ENCODE measurements at regions not wholly inside any gene's neighbourhood (a gene's known extent, or its start where the extent isn't known, plus 50 kb on each side); places are given as distances from the start of the nearest gene placed in this dataset.
"Not testable (repeated sequence)": the region's sequence is repeated elsewhere in the genome, so short reads cannot be mapped to it uniquely, and the experiment has no call there.

GRCh38 chr17:30714825-30715622 is 109.5 kb downstream of the CRLF3 start:
- H3K4me3 ChIP-seq; H3K27me3 ChIP-seq; H3K4me1 ChIP-seq; H3K36me3 ChIP-seq; H3K9me3 ChIP-seq; intact Hi-C loops (cut with DNase I); H3K27ac ChIP-seq: not testable (repeated sequence)
- ATAC-seq (peak; percentile 86), DNase-seq (peak; percentile 76)
- peak; percentile 61 for TF ChIP-seq CTCF (IDR thresholded peaks at IDR 0.05)

- H3K27me3 ChIP-seq; H3K27ac ChIP-seq; ATAC-seq; H3K36me3 ChIP-seq; intact Hi-C loops (cut with DNase I); H3K9me3 ChIP-seq; DNase-seq; H3K4me1 ChIP-seq; H3K4me3 ChIP-seq: not testable (repeated sequence)
Observed at GRCh38 chr17:30713805-30714204, 110.7 kb downstream of the CRLF3 start.

- H3K36me3 ChIP-seq; H3K4me1 ChIP-seq; ATAC-seq; H3K9me3 ChIP-seq; H3K27ac ChIP-seq; H3K4me3 ChIP-seq; intact Hi-C loops (cut with DNase I); DNase-seq; H3K27me3 ChIP-seq: not testable (repeated sequence)
Observed at GRCh38 chr17:30712859-30713258, 111.6 kb downstream of the CRLF3 start.

- H3K27me3 ChIP-seq; intact Hi-C loops (cut with DNase I); H3K9me3 ChIP-seq; H3K36me3 ChIP-seq; H3K4me3 ChIP-seq; DNase-seq; ATAC-seq; H3K4me1 ChIP-seq; H3K27ac ChIP-seq: not testable (repeated sequence)
Observed at GRCh38 chr17:30711626-30712507, 112.6 kb downstream of the CRLF3 start.

- H3K36me3 ChIP-seq; DNase-seq; H3K27me3 ChIP-seq; ATAC-seq; H3K4me1 ChIP-seq; intact Hi-C loops (cut with DNase I); H3K9me3 ChIP-seq; H3K27ac ChIP-seq; H3K4me3 ChIP-seq: not testable (repeated sequence)
Observed at GRCh38 chr17:30711176-30711575, 113.3 kb downstream of the CRLF3 start.

- intact Hi-C loops (cut with DNase I); H3K36me3 ChIP-seq; H3K27me3 ChIP-seq; ATAC-seq; DNase-seq; H3K27ac ChIP-seq; H3K9me3 ChIP-seq; H3K4me1 ChIP-seq: not testable (repeated sequence)
- peak overlapping the region; percentile 65 for H3K4me3 ChIP-seq
Observed at GRCh38 chr17:30710276-30711088, 114.0 kb downstream of the CRLF3 start.

GRCh38 chr17:30709561-30710275 is 114.8 kb downstream of the CRLF3 start:
- ATAC-seq (peak; percentile 6), DNase-seq (peak; percentile 73)
- intact Hi-C loops (cut with DNase I); H3K27me3 ChIP-seq; H3K27ac ChIP-seq; H3K9me3 ChIP-seq; H3K4me1 ChIP-seq; H3K36me3 ChIP-seq: not testable (repeated sequence)
- peak overlapping the region; percentile 65 for H3K4me3 ChIP-seq

DNA sequence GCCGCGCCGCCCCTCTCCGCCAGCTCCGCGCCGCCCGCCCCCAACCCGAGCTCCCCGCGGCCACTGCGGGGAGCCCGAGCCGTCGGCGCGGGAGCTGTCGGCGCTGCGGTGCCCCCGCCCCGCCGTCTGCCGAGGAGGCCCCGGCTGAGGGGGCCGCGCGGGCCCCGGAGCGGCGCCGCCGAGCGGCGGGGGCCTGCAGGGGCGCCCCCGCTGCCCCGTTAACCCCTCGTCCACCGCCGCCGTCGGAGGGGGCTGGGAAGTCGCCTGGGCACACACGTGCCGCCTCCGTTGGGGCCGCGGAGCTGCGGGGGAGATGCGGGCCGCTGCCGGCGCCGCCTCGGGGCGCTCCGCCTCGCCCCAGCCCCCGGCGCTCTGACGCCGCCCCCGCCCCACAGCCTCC is 115.4 kb downstream of the CRLF3 start:
- ATAC-seq; H3K27me3 ChIP-seq; intact Hi-C loops (cut with DNase I); H3K4me1 ChIP-seq; H3K9me3 ChIP-seq; H3K27ac ChIP-seq; H3K36me3 ChIP-seq: not testable (repeated sequence)
- peak overlapping the region; percentile 65 for H3K4me3 ChIP-seq
- DNase-seq, result peak; percentile 74

DNA sequence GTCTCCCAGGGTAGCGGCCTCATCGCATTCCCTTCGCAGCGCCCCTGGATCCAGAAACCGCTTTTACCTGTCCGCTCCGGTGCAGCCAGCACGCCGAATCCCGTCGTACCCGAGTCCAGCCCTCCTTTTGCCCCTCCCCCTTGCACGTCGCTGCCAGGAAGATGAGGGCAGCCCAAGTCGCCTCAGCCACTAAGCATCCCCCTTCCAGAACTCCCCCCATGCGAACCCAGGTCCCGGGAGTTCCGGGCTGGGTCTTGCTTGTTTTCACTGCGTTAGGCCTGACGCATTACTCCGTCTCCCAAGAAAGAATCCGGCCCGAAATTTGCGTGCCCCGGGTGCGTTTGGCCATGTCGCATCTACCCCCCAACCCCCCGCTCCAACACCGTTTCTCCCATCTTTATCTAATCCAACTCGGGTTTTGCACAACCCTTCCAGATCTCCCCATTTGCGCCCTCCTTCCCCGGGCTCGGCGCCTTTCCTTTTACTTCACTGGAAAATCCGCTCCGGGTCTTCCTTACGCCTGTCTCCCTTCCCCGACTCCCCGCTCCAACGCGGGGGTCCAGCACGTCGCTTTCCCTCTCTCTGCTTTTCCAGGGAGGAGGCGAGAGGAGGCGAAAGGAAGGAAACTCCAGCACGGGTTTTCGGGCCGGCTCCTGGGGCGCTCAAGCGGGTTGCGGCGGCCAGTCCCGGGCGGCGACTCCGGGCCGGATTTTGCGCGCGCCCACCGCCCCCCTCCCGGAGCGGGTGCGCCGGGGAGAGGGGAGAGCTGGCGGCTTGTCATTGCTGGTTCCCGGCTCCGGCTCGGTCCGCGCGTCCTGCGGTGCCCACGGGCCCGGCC is 116.0 kb downstream of the CRLF3 start:
- not testable (repeated sequence) for H3K4me1 ChIP-seq

GRCh38 chr17:30707724-30708240 is 116.7 kb downstream of the CRLF3 start:
- H3K27me3 ChIP-seq; H3K36me3 ChIP-seq; H3K4me1 ChIP-seq; DNase-seq; intact Hi-C loops (cut with DNase I); ATAC-seq; H3K9me3 ChIP-seq: not testable (repeated sequence)
- peak overlapping the region; percentile 68 for H3K27ac ChIP-seq
- H3K4me3 ChIP-seq, result peak overlapping the region; percentile 65

More for the DNA sequence above, 116.0 kb downstream of the CRLF3 start:
- H3K27me3 ChIP-seq; intact Hi-C loops (cut with DNase I); H3K9me3 ChIP-seq; H3K36me3 ChIP-seq: not testable (repeated sequence)
- peak; percentile 93 for DNase-seq
- ATAC-seq, result peak; percentile 86
- Histone ChIP-seq H3K4me3 (peak overlapping the region; percentile 65), H3K27ac (peak overlapping the region; percentile 68)

Measured in upper lobe of right lung (tissue), 1 donor.